ENCODE measurements at regions not wholly inside any gene's neighbourhood (a gene's known extent, or its start where the extent isn't known, plus 50 kb on each side); places are given as distances from the start of the nearest gene placed in this dataset.

- Histone ChIP-seq H3K4me3 (ENCODE audit: low read depth, low read length, poor library complexity, severe bottlenecking) (no peak overlapping the region), H3K9me3 (ENCODE audit: low read length) (no peaks in the 10 kb centered on the region), H2AFZ (ENCODE audit: low read length) (no peak overlapping the region), H3K9me2 (ENCODE audit: insufficient read depth, low read length) (no peaks in the 10 kb centered on the region), H3K79me2 (ENCODE audit: insufficient read depth, low read depth, low read length) (no peaks in the 10 kb centered on the region), H3K4me1 (ENCODE audit: insufficient read depth, low read length, poor library complexity, severe bottlenecking) (no peaks in the 10 kb centered on the region), H4K20me1 (ENCODE audit: insufficient read depth, low read length) (no peaks in the 10 kb centered on the region), H3K36me3 (ENCODE audit: insufficient read depth, low read length) (no peaks in the 10 kb centered on the region), H3K4me2 (ENCODE audit: low read length) (no peak overlapping the region), H3K27ac (ENCODE audit: low read depth, low read length, poor library complexity, severe bottlenecking) (no peak overlapping the region)
- intact Hi-C loops (cut with micrococcal nuclease; ENCODE audit: unreplicated experiment), result no loop called here
- DNase-seq (ENCODE audit: low spot score), result no peak
- TF ChIP-seq EZH2phosphoT487 (IDR thresholded peaks at IDR 0.05; ENCODE audit: borderline replicate concordance, low read depth, low read length) (no peak), CTCF (conservative IDR thresholded peaks at IDR 0.05; ENCODE audit: low read length) (no peak)
- POLR2A ChIA-PET, result no interaction called here
- CTCF ChIA-PET (ENCODE audit: unreplicated experiment), result no interaction called here
- BruUV-seq (replicated peaks), result no TSS peak
These were observed 276.1 kb downstream of the NEBL start for GRCh38 chr10:20620981-20621380.

GRCh38 chr10:20618011-20618547 lies 279.0 kb downstream of the NEBL start:
- no peak overlapping the region for H3K4me2 ChIP-seq (ENCODE audit: low read length)
- H3K9me2 ChIP-seq (ENCODE audit: insufficient read depth, low read length), result no peaks in the 10 kb centered on the region
- no peaks in the 10 kb centered on the region for H3K36me3 ChIP-seq (ENCODE audit: insufficient read depth, low read length)
- DNase-seq (ENCODE audit: low spot score), result no peak
- no peaks in the 10 kb centered on the region for H3K9me3 ChIP-seq (ENCODE audit: low read length)
- POLR2A ChIA-PET, result interaction anchor here (0.6 kb wide), 1 partner anchor 1553 kb away, joined by 6 read pairs; no protein-coding TSS in a partner anchor
- no peak overlapping the region for H2AFZ ChIP-seq (ENCODE audit: low read length)
- TF ChIP-seq CTCF (conservative IDR thresholded peaks at IDR 0.05; ENCODE audit: low read length), result no peak
- no peak for TF ChIP-seq EZH2phosphoT487 (IDR thresholded peaks at IDR 0.05; ENCODE audit: borderline replicate concordance, low read depth, low read length)
- no peaks in the 10 kb centered on the region for H3K4me1 ChIP-seq (ENCODE audit: insufficient read depth, low read length, poor library complexity, severe bottlenecking)
- CTCF ChIA-PET (ENCODE audit: unreplicated experiment), result no interaction called here
- no TSS peak for BruUV-seq (replicated peaks)
- H3K79me2 ChIP-seq (ENCODE audit: insufficient read depth, low read depth, low read length), result no peaks in the 10 kb centered on the region
- intact Hi-C loops (cut with micrococcal nuclease; ENCODE audit: unreplicated experiment), result no loop called here
- no peak overlapping the region for H3K4me3 ChIP-seq (ENCODE audit: low read depth, low read length, poor library complexity, severe bottlenecking)
- H4K20me1 ChIP-seq (ENCODE audit: insufficient read depth, low read length), result no peaks in the 10 kb centered on the region
- no peak overlapping the region for H3K27ac ChIP-seq (ENCODE audit: low read depth, low read length, poor library complexity, severe bottlenecking)

GRCh38 chr10:20616918-20617810 lies 279.9 kb downstream of the NEBL start:
- no peak for TF ChIP-seq EZH2phosphoT487 (IDR thresholded peaks at IDR 0.05; ENCODE audit: borderline replicate concordance, low read depth, low read length)

More at GRCh38 chr10:20616918-20617810, 279.9 kb downstream of the NEBL start:
- H3K9me3 ChIP-seq (ENCODE audit: low read length), result no peaks in the 10 kb centered on the region
- no TSS peak for BruUV-seq (replicated peaks)
- ChIA-PET POLR2A (no interaction called here), CTCF (ENCODE audit: unreplicated experiment) (no interaction called here)
- no peaks in the 10 kb centered on the region for H3K9me2 ChIP-seq (ENCODE audit: insufficient read depth, low read length)
- H3K4me2 ChIP-seq (ENCODE audit: low read length), result no peak overlapping the region
- DNase-seq (ENCODE audit: low spot score), result no peak
- no peaks in the 10 kb centered on the region for H3K4me1 ChIP-seq (ENCODE audit: insufficient read depth, low read length, poor library complexity, severe bottlenecking)
- no peaks in the 10 kb centered on the region for H4K20me1 ChIP-seq (ENCODE audit: insufficient read depth, low read length)
- H3K36me3 ChIP-seq (ENCODE audit: insufficient read depth, low read length), result no peaks in the 10 kb centered on the region
- intact Hi-C loops (cut with micrococcal nuclease; ENCODE audit: unreplicated experiment), result no loop called here
- H3K4me3 ChIP-seq (ENCODE audit: low read depth, low read length, poor library complexity, severe bottlenecking), result no peak overlapping the region
- no peaks in the 10 kb centered on the region for H3K79me2 ChIP-seq (ENCODE audit: insufficient read depth, low read depth, low read length)
- H2AFZ ChIP-seq (ENCODE audit: low read length), result no peak overlapping the region
- no peak overlapping the region for H3K27ac ChIP-seq (ENCODE audit: low read depth, low read length, poor library complexity, severe bottlenecking)
